Keratinocyte (primary cell): ENCODE measurements at regions not wholly inside any gene's neighbourhood (a gene's known extent, or its start where the extent isn't known, plus 50 kb on each side); places are given as distances from the start of the nearest gene placed in this dataset.

Experiments
- DNase-seq: peaks from one replicate; pipeline ENCODE4 v3.0.0-alpha.2; 2011; ENCODE audit warnings: low read depth, missing footprints, low spot score
- FAIRE-seq: peaks from 2 replicates; lab custom pipeline; 2011; peaks lifted over from hg19 to GRCh38; lab: Jason Lieb, UNC
- H2AFZ ChIP-seq: 2 replicates; pipeline ENCODE4 v1.6.0; 2012; ENCODE audit warnings: low read length, control low read depth, inconsistent platforms; ENCODE audit not compliant: control insufficient read depth
- H3K27ac ChIP-seq: 2 replicates; pipeline ENCODE4 v1.5.1; 2011; ENCODE audit warnings: low read length; ENCODE audit not compliant: control insufficient read depth, insufficient read depth
- H3K27me3 ChIP-seq: 3 replicates; pipeline ENCODE4 v1.6.0; 2011; ENCODE audit warnings: low read length; ENCODE audit not compliant: control insufficient read depth, insufficient read depth; ENCODE audit errors: extremely low read depth
- H3K36me3 ChIP-seq, 2 experiments: 2 replicates in 1 of 2; 3 replicates in 1 of 2; pipeline ENCODE4 v1.5.1; 2011; ENCODE audit warnings: low read length in 2 of 2, mild to moderate bottlenecking in 1 of 2; ENCODE audit not compliant: control insufficient read depth in 2 of 2, insufficient read depth in 2 of 2; ENCODE audit errors: extremely low read depth in 1 of 2
- H3K4me1 ChIP-seq: 3 replicates; pipeline ENCODE4 v1.5.1; 2011; ENCODE audit warnings: low read length; ENCODE audit not compliant: control insufficient read depth, insufficient read depth; ENCODE audit errors: extremely low read depth
- H3K4me2 ChIP-seq: 3 replicates; pipeline ENCODE4 v1.6.0; 2011; ENCODE audit warnings: low read depth, low read length; ENCODE audit not compliant: control insufficient read depth, insufficient read depth; ENCODE audit errors: extremely low read depth
- H3K4me3 ChIP-seq, 3 experiments: fragments of 200-600 bp in 1 of 3; sonication (generic) in 1 of 3; 2 replicates in 2 of 3; 3 replicates in 1 of 3; pipeline ENCODE4 v1.5.1; 2011 to 2016; ENCODE audit warnings: low read length in 3 of 3, mild to moderate bottlenecking in 3 of 3, control low read depth in 2 of 3, inconsistent platforms in 1 of 3, low read depth in 1 of 3, mixed read lengths in 1 of 3, mixed run types in 1 of 3, moderate library complexity in 1 of 3; ENCODE audit not compliant: control insufficient read depth in 2 of 3, insufficient read depth in 2 of 3; ENCODE audit errors: extremely low read depth in 1 of 3
- H3K79me2 ChIP-seq: 2 replicates; pipeline ENCODE4 v1.6.0; 2012; ENCODE audit warnings: low read length; ENCODE audit not compliant: control insufficient read depth, insufficient read depth
- H3K9ac ChIP-seq: 3 replicates; pipeline ENCODE4 v1.6.0; 2011; ENCODE audit warnings: low read length; ENCODE audit not compliant: control insufficient read depth, insufficient read depth; ENCODE audit errors: extremely low read depth
- H3K9me1 ChIP-seq: 3 replicates; pipeline ENCODE4 v1.6.0; 2011; ENCODE audit warnings: low read length; ENCODE audit not compliant: control insufficient read depth, insufficient read depth; ENCODE audit errors: extremely low read depth
- H3K9me3 ChIP-seq: 2 replicates; pipeline ENCODE4 v1.5.1; 2012; ENCODE audit warnings: low read depth, low read length; ENCODE audit not compliant: control insufficient read depth
- H4K20me1 ChIP-seq: 3 replicates; pipeline ENCODE4 v1.6.0; 2011; ENCODE audit warnings: low read length; ENCODE audit not compliant: control insufficient read depth, insufficient read depth; ENCODE audit errors: extremely low read depth
- EZH2 ChIP-seq: IDR thresholded peaks from one replicate; pipeline ENCODE4 v1.6.1; 2012; ENCODE audit warnings: inconsistent platforms, mild to moderate bottlenecking, low read length, moderate library complexity
- dilution Hi-C: fragments of 300-500 bp; cut with MboI; formaldehyde crosslinking; loops from one replicate; pipeline ENCODE4 v1.7.0; 2020; ENCODE audit warnings: low sequenced_read_pairs; ENCODE audit not compliant: extremely low pct_ligation_motif_present
- TF ChIP-seq, protein P1 (sequence below), 3 experiments: IDR thresholded peaks in 1 of 3; conservative IDR thresholded peaks in 1 of 3; optimal IDR thresholded peaks in 1 of 3; 2 replicates in 2 of 3; 3 replicates in 1 of 3; pipeline versions ENCODE3 to v1.5.1; 2011; ENCODE audit warnings: low read length in 3 of 3, mild to moderate bottlenecking in 3 of 3, moderate library complexity in 2 of 3, control low read depth in 1 of 3, inconsistent platforms in 1 of 3; ENCODE audit not compliant: insufficient read depth in 2 of 3; ENCODE audit errors: extremely low read depth in 1 of 3

DNA sequence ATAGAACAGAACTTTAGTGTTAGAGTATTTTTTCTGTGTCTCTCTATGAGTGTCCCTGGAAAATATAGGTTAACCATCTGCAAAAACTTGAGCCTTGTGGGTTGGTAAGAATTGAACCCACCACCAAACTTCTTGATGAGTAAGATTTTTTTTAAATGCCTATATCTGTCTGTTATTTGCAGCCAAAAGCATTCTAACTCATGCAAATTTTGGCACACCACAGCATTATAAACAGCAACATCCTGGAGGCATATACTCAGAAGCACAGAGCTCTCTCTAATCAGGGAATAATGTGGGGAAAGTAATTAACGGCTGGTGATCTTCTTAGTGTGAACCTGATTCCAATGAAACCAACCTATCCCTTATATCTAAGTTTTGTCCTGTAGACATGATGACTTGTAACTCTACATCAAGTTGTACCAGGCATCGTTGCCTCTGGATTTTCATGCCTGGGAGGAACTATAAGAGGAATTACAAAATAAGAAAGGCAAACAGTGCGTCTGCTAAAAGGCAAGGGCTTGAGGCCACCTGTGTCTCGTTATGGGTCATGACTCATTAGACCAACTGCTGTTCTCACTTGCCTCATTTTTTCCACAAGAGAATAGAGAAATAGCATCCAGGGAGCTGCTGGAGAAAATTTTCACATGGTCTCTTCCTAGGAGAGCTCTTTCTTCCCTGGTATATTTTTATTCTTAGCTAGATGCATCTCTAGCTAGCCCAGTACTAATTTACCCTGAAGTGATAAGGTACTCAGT lies 202.4 kb downstream of the CHIC2 start:
- Histone ChIP-seq H3K79me2 (no peaks in the 10 kb centered on the region), H3K4me1 (no peaks in the 10 kb centered on the region), H3K9me1 (no peaks in the 10 kb centered on the region), H3K27ac (no peak overlapping the region), H2AFZ (no peak overlapping the region), H3K27me3 (no peaks in the 10 kb centered on the region), H3K4me2 (no peak overlapping the region), H3K36me3 (no peaks in the 10 kb centered on the region), H3K9ac (no peak overlapping the region), H4K20me1 (no peaks in the 10 kb centered on the region), H3K9me3 (no peaks in the 10 kb centered on the region), H3K4me3 (no peak overlapping the region)
- dilution Hi-C loops, result no loop called here
- FAIRE-seq (no peak), DNase-seq (no peak)
- TF ChIP-seq, protein P1, sequence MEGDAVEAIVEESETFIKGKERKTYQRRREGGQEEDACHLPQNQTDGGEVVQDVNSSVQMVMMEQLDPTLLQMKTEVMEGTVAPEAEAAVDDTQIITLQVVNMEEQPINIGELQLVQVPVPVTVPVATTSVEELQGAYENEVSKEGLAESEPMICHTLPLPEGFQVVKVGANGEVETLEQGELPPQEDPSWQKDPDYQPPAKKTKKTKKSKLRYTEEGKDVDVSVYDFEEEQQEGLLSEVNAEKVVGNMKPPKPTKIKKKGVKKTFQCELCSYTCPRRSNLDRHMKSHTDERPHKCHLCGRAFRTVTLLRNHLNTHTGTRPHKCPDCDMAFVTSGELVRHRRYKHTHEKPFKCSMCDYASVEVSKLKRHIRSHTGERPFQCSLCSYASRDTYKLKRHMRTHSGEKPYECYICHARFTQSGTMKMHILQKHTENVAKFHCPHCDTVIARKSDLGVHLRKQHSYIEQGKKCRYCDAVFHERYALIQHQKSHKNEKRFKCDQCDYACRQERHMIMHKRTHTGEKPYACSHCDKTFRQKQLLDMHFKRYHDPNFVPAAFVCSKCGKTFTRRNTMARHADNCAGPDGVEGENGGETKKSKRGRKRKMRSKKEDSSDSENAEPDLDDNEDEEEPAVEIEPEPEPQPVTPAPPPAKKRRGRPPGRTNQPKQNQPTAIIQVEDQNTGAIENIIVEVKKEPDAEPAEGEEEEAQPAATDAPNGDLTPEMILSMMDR (optimal IDR thresholded peaks at IDR 0.05 in 1 of 3, IDR thresholded peaks at IDR 0.05 in 1 of 3, conservative IDR thresholded peaks at IDR 0.05 in 1 of 3; ENCODE audit: extremely low read depth in 1 of 3, insufficient read depth in 2 of 3, low read length in 3 of 3), result no peak
- no peak for TF ChIP-seq EZH2

DNA sequence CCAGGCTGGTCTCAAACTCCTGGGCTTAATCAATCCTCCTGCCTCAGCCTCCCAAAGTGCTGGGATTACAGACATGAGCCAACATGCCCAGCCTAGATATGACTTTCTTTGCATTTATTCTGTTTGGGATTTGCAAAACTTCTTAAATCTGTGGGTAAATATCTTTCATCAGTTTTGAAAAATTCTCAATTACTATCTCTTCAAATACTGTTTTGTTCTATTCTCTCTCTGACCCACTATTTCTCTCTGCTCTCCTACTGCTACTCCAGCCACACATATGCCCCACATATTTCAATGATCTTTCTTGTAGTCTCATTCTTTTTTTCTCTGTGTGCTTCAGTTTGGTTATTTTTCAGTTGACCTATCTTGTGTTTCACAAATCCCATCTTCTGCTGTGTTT lies 205.1 kb downstream of the CHIC2 start:
- no peak for FAIRE-seq

More for the DNA sequence above, 205.1 kb downstream of the CHIC2 start:
- no peak for DNase-seq
- no peaks in the 10 kb centered on the region for H3K79me2 ChIP-seq
- no peaks in the 10 kb centered on the region for H4K20me1 ChIP-seq
- H2AFZ ChIP-seq, result no peak overlapping the region
- no peaks in the 10 kb centered on the region for H3K9me3 ChIP-seq
- H3K9ac ChIP-seq, result no peak overlapping the region
- TF ChIP-seq EZH2, result no peak
- TF ChIP-seq, protein P1 (optimal IDR thresholded peaks at IDR 0.05 in 1 of 3, IDR thresholded peaks at IDR 0.05 in 1 of 3, conservative IDR thresholded peaks at IDR 0.05 in 1 of 3; ENCODE audit: extremely low read depth in 1 of 3, insufficient read depth in 2 of 3, low read length in 3 of 3), result no peak
- dilution Hi-C loops, result no loop called here
- H3K9me1 ChIP-seq, result no peaks in the 10 kb centered on the region
- no peak overlapping the region for H3K27ac ChIP-seq
- H3K27me3 ChIP-seq, result no peaks in the 10 kb centered on the region
- no peak overlapping the region for H3K4me3 ChIP-seq
- H3K4me1 ChIP-seq, result no peaks in the 10 kb centered on the region
- H3K36me3 ChIP-seq, result no peaks in the 10 kb centered on the region
- no peak overlapping the region for H3K4me2 ChIP-seq
